Thoracic aorta (tissue), 2 donors: ENCODE measurements at regions not wholly inside any gene's neighbourhood (a gene's known extent, or its start where the extent isn't known, plus 50 kb on each side); places are given as distances from the start of the nearest gene placed in this dataset.

Experiments
- ATAC-seq: fragments of 150-250 bp; one replicate; pipeline ENCODE4 v1.8.0; 2017; ENCODE audit warnings: low read depth; ENCODE audit not compliant: insufficient number of reproducible peaks, low FRiP score
- DNase-seq: peaks from one replicate; pipeline ENCODE4 v3.0.0-alpha.2; 2020; ENCODE audit warnings: low spot score
- H3K27ac ChIP-seq, 2 donors: fragments of 200-600 bp; sonication (generic); 1 replicate in 1 of 2; 2 replicates in 1 of 2; pipeline ENCODE4 v1.5.1; 2016; ENCODE audit warnings: mild to moderate bottlenecking in 2 of 2, moderate library complexity in 2 of 2
- H3K27me3 ChIP-seq: fragments of 200-600 bp; sonication (generic); replicated peaks from 2 replicates; pipeline ENCODE4 v1.6.0; 2016; ENCODE audit warnings: mild to moderate bottlenecking; ENCODE audit not compliant: insufficient read depth
- H3K36me3 ChIP-seq: fragments of 200-600 bp; sonication (generic); one replicate; pipeline ENCODE4 v1.5.1; 2016
- H3K4me1 ChIP-seq, 2 donors: fragments of 200-600 bp; sonication (generic); 1 replicate in 1 of 2; 2 replicates in 1 of 2; pipeline versions ENCODE4 v1.5.1 to v1.6.0; 2016; ENCODE audit warnings: low read depth in 2 of 2, mild to moderate bottlenecking in 1 of 2; ENCODE audit not compliant: control insufficient read depth in 1 of 2
- H3K4me3 ChIP-seq: fragments of 200-600 bp; sonication (generic); 2 replicates; pipeline ENCODE4 v1.5.1; 2016; ENCODE audit warnings: mild to moderate bottlenecking
- H3K9me3 ChIP-seq: fragments of 200-600 bp; sonication (generic); 2 replicates; pipeline ENCODE4 v1.5.1; 2016
- CTCF ChIP-seq: fragments of 200-600 bp; sonication (generic); IDR thresholded peaks from one replicate; pipeline ENCODE4 v1.5.1; 2019; ENCODE audit warnings: antibody characterized with exemption

- DNase-seq = no peak
- Histone ChIP-seq H3K27ac (no peak overlapping the region), H3K27me3 (no peaks in the 10 kb centered on the region), H3K36me3 (no peaks in the 10 kb centered on the region), H3K4me1 (no peaks in the 10 kb centered on the region), H3K9me3 (no peaks in the 10 kb centered on the region), H3K4me3 (no peak overlapping the region)
- ATAC-seq = no peak
- no peak for TF ChIP-seq CTCF
Observed at GRCh38 chr1:29452463-29453230, 216.3 kb downstream of the PTPRU start.

DNA sequence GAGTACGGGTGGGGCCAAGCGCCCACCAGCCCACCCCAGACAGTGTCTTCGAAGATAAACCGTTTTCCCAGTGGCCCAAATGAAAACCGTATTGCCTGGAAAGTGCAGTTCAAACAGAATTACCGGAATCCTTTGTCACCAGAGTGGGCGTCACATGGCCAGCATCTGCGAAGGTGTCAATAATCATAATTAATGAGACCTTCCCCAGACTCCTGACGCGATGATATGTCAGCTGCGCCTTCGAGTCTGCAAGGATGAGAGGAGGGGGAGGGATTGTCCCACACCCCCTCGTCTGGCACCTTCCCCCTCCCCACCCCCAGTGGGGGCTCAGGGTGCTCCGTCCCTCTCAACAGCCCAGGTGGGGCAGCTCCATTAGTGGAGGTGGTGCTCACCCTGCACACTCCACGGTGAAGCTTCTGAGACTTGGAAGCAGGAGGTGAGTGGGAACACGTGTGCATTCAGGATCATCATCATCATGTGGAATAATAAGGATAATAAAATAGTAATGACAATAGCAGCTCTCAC lies 215.1 kb downstream of the PTPRU start:
- no peak overlapping the region for H3K4me3 ChIP-seq
- H3K27me3 ChIP-seq = no peaks in the 10 kb centered on the region
- TF ChIP-seq CTCF = no peak
- H3K36me3 ChIP-seq = no peaks in the 10 kb centered on the region
- DNase-seq (no peak), ATAC-seq (no peak)
- H3K4me1 ChIP-seq = no peaks in the 10 kb centered on the region
- no peak overlapping the region for H3K27ac ChIP-seq
- H3K9me3 ChIP-seq = no peaks in the 10 kb centered on the region

DNA sequence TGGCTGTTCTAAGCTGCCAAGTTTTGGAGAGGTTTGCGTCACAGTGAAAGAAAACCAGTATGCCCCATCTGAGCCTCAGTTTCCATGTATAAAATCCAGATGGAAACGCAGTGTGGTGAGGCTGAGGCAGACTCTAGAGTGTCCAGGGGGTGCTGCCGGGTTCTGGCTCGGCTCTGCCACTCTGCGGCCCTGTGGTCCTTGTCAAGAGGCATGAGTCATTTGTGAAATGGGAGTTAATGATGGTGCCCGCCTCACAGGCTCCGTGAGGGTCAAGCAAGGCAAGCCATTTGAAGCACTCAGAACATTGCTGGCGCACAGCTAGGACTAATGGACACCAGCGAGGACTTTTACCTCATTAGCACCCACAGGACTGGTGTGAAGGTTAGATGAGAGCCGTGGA lies 214.3 kb downstream of the PTPRU start:
- Histone ChIP-seq H3K4me3 (no peak overlapping the region), H3K27me3 (no peaks in the 10 kb centered on the region), H3K27ac (no peak overlapping the region), H3K36me3 (no peaks in the 10 kb centered on the region), H3K4me1 (no peaks in the 10 kb centered on the region), H3K9me3 (no peaks in the 10 kb centered on the region)
- DNase-seq = no peak
- no peak for TF ChIP-seq CTCF
- no peak for ATAC-seq

DNA sequence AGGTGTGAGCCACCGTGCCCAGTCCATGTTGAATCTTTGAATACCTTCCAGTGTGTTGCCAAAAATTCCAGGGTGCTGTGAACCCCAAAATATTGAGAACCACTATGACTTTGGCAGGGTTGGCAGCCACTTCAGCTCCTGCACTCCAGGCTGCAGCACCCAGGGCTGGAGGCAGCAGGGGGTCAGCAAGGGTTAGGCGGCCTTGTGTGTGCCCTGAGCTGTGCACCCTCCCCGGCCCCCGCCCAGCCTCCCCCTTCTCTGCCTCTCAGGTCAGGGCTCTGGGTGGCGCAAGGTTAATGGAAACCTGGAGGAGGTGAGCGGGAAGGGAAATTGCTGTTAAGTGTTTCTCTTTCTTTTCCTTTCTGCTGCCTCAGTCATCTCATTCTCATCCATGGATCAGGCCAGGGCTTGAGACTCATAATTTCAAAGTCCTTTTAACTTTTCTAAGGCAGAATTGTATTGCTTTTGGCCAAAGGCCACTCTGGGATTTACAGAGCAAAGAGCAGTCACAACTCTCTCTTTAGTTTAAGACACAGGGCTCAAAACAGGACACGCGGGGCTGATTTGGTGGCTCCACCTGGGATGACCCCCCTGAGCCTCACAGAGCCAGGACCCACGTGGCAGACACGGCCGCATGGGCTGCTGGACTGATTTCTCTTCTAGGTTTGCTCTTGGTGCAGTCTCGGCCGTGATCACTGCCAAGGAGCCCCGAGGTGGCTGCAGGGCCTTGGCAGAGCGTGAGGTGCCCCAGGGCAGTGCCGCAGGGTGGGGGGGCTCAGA lies 212.3 kb downstream of the PTPRU start:
- no peaks in the 10 kb centered on the region for H3K9me3 ChIP-seq
- H3K36me3 ChIP-seq = no peaks in the 10 kb centered on the region
- TF ChIP-seq CTCF = no peak
- H3K27me3 ChIP-seq = no peaks in the 10 kb centered on the region
- H3K27ac ChIP-seq = no peak overlapping the region
- H3K4me3 ChIP-seq = no peak overlapping the region
- DNase-seq (no peak), ATAC-seq (no peak)
- no peaks in the 10 kb centered on the region for H3K4me1 ChIP-seq

- Histone ChIP-seq H3K4me1 (no peaks in the 10 kb centered on the region), H3K4me3 (no peak overlapping the region), H3K27me3 (no peaks in the 10 kb centered on the region), H3K36me3 (no peaks in the 10 kb centered on the region), H3K27ac (no peak overlapping the region), H3K9me3 (no peaks in the 10 kb centered on the region)
- TF ChIP-seq CTCF = no peak
- ATAC-seq = no peak
- no peak for DNase-seq
Observed at GRCh38 chr1:29447368-29447767, 211.0 kb downstream of the PTPRU start.
